Left colon (tissue), 2 donors: ENCODE measurements at regions not wholly inside any gene's neighbourhood (a gene's known extent, or its start where the extent isn't known, plus 50 kb on each side); places are given as distances from the start of the nearest gene placed in this dataset.

Source experiments
- ATAC-seq: fragments of 200-7000 bp; cut with Tn5 transposase; one replicate; pipeline ENCODE4 v1.9.1; 2020; ENCODE audit warnings: mild to moderate bottlenecking, moderate library complexity
- DNase-seq, 2 donors: peaks; one replicate each; pipeline ENCODE4 v3.0.0-alpha.2; 2020
- intact Hi-C, 2 donors: fragments of 100-400 bp; cut with DNase I in 1 of 2; cut with micrococcal nuclease in 1 of 2; formaldehyde crosslinking; loops; one replicate each; pipeline versions ENCODE4 v1.11.2 to v1.14.0; 2022; cut with DNase I, micrococcal nuclease
- donor health status: DM: no; HTN: no; CAD: no.
- donor health status: DM: yes; HTN: yes; CAD: no.

- no peak for ATAC-seq
- no peak for DNase-seq
- intact Hi-C loops = no loop called here
Observed at GRCh38 chr4:181969151-181969550, 274.1 kb upstream of the TENM3 start.

GRCh38 chr4:181970366-181970765 lies 272.8 kb upstream of the TENM3 start:
- DNase-seq (no peak), ATAC-seq (no peak)
- intact Hi-C loops = no loop called here

GRCh38 chr4:181971411-181971810 lies 271.8 kb upstream of the TENM3 start:
- DNase-seq = no peak
- intact Hi-C loops = no loop called here

GRCh38 chr4:181971973-181972372 lies 271.2 kb upstream of the TENM3 start:
- no peak for ATAC-seq
- intact Hi-C loops = no loop called here
- DNase-seq = no peak

More at GRCh38 chr4:181971411-181971810, 271.8 kb upstream of the TENM3 start:
- ATAC-seq = no peak

GRCh38 chr4:181976764-181977163 lies 266.4 kb upstream of the TENM3 start:
- ATAC-seq (no peak), DNase-seq (no peak)
- intact Hi-C loops = no loop called here

GRCh38 chr4:181982437-181982836 lies 260.8 kb upstream of the TENM3 start:
- ATAC-seq (no peak), DNase-seq (no peak)

GRCh38 chr4:181982856-181983255 lies 260.3 kb upstream of the TENM3 start:
- intact Hi-C loops = no loop called here
- DNase-seq (no peak), ATAC-seq (no peak)

More at GRCh38 chr4:181982437-181982836, 260.8 kb upstream of the TENM3 start:
- intact Hi-C loops = no loop called here

GRCh38 chr4:181987392-181987791 lies 255.8 kb upstream of the TENM3 start:
- DNase-seq = no peak
- ATAC-seq = no peak
- intact Hi-C loops = no loop called here

GRCh38 chr4:181989071-181989470 lies 254.1 kb upstream of the TENM3 start:
- intact Hi-C loops = no loop called here
- DNase-seq (no peak), ATAC-seq (no peak)

- ATAC-seq = no peak
Observed at GRCh38 chr4:181991369-181992108, 251.7 kb upstream of the TENM3 start.

GRCh38 chr4:181998398-181999295 lies 244.6 kb upstream of the TENM3 start:
- intact Hi-C loops = no loop called here
- no peak for DNase-seq
- no peak for ATAC-seq

More at GRCh38 chr4:181991369-181992108, 251.7 kb upstream of the TENM3 start:
- intact Hi-C loops = no loop called here
- no peak for DNase-seq

GRCh38 chr4:182000077-182000476 lies 243.1 kb upstream of the TENM3 start:
- no peak for DNase-seq
- intact Hi-C loops = no loop called here
- no peak for ATAC-seq

GRCh38 chr4:182010876-182011275 lies 232.3 kb upstream of the TENM3 start:
- DNase-seq = no peak
- ATAC-seq = no peak
- intact Hi-C loops = no loop called here

- no peak for ATAC-seq
- intact Hi-C loops = no loop called here
- no peak for DNase-seq
Observed at GRCh38 chr4:182014164-182014563, 229.0 kb upstream of the TENM3 start.

- intact Hi-C loops = no loop called here
- ATAC-seq = no peak
- no peak for DNase-seq
Observed at GRCh38 chr4:182015014-182015413, 228.2 kb upstream of the TENM3 start.

- ATAC-seq (no peak), DNase-seq (no peak)
- intact Hi-C loops = no loop called here
Observed at GRCh38 chr4:182015893-182016292, 227.3 kb upstream of the TENM3 start.

GRCh38 chr4:182017038-182017437 lies 226.2 kb upstream of the TENM3 start:
- ATAC-seq (no peak), DNase-seq (no peak)
- intact Hi-C loops = no loop called here

- intact Hi-C loops = no loop called here
Observed at GRCh38 chr4:182018691-182019090, 224.5 kb upstream of the TENM3 start.

GRCh38 chr4:182019148-182019652 lies 224.0 kb upstream of the TENM3 start:
- intact Hi-C loops = no loop called here
- DNase-seq (no peak), ATAC-seq (no peak)

More at GRCh38 chr4:182018691-182019090, 224.5 kb upstream of the TENM3 start:
- DNase-seq (no peak), ATAC-seq (no peak)

- ATAC-seq = no peak
- intact Hi-C loops = no loop called here
Observed at GRCh38 chr4:182022909-182023308, 220.3 kb upstream of the TENM3 start.

More at GRCh38 chr4:182022909-182023308, 220.3 kb upstream of the TENM3 start:
- DNase-seq = no peak
